Activated CD8-positive, alpha-beta T cell treated with anti-CD3 and anti-CD28 coated beads for 36 hours (primary cell): ENCODE measurements at regions not wholly inside any gene's neighbourhood (a gene's known extent, or its start where the extent isn't known, plus 50 kb on each side); places are given as distances from the start of the nearest gene placed in this dataset.

ENCODE experiments used
- ATAC-seq: fragments of 200-7000 bp; cut with Tn5 transposase; one replicate; pipeline ENCODE4 v1.10.0; 2021; ENCODE audit warnings: mild to moderate bottlenecking, moderate library complexity
- CTCF ChIA-PET: fragments of 350-600 bp; sonication (Branson Sonifier 250); formaldehyde crosslinking; loops from one replicate; lab custom pipeline; 2021; ENCODE audit warnings: antibody characterized with exemption; lab: Charles Lee
- POLR2A ChIA-PET: fragments of 350-600 bp; sonication (Branson Sonifier 250); formaldehyde crosslinking; loops from one replicate; lab custom pipeline; 2021; ENCODE audit warnings: antibody characterized with exemption; lab: Charles Lee
- DNase-seq: peaks from one replicate; pipeline ENCODE4 v3.0.0-alpha.2; 2020
- H3K27ac Mint-ChIP-seq: one replicate; pipeline ENCODE4 v1.8.0; 2021; ENCODE audit warnings: mild to moderate bottlenecking, mixed read lengths
- H3K27me3 Mint-ChIP-seq: one replicate; pipeline ENCODE4 v1.8.0; 2021; ENCODE audit warnings: mixed read lengths
- H3K36me3 Mint-ChIP-seq: one replicate; pipeline ENCODE4 v1.8.0; 2021; ENCODE audit warnings: low read depth, mixed read lengths
- H3K4me1 Mint-ChIP-seq: one replicate; pipeline ENCODE4 v1.8.0; 2021; ENCODE audit warnings: low read depth, mixed read lengths
- H3K4me3 Mint-ChIP-seq: one replicate; pipeline ENCODE4 v1.8.0; 2021; ENCODE audit warnings: mild to moderate bottlenecking, moderate library complexity, mixed read lengths
- H3K9me3 Mint-ChIP-seq: one replicate; pipeline ENCODE4 v1.8.0; 2021; ENCODE audit warnings: mixed read lengths
- intact Hi-C: fragments of 100-400 bp; cut with micrococcal nuclease; formaldehyde crosslinking; loops from one replicate; pipeline ENCODE4 v1.10.0; 2022
- TF ChIP-seq, protein P1 (sequence below): fragments of 200-600 bp; IDR thresholded peaks from one replicate; pipeline ENCODE4 v1.8.0; 2022; ENCODE audit warnings: antibody characterized with exemption, mild to moderate bottlenecking

- ATAC-seq: no peak
- H3K27ac Mint-ChIP-seq: no peak overlapping the region
- TF ChIP-seq, protein P1, sequence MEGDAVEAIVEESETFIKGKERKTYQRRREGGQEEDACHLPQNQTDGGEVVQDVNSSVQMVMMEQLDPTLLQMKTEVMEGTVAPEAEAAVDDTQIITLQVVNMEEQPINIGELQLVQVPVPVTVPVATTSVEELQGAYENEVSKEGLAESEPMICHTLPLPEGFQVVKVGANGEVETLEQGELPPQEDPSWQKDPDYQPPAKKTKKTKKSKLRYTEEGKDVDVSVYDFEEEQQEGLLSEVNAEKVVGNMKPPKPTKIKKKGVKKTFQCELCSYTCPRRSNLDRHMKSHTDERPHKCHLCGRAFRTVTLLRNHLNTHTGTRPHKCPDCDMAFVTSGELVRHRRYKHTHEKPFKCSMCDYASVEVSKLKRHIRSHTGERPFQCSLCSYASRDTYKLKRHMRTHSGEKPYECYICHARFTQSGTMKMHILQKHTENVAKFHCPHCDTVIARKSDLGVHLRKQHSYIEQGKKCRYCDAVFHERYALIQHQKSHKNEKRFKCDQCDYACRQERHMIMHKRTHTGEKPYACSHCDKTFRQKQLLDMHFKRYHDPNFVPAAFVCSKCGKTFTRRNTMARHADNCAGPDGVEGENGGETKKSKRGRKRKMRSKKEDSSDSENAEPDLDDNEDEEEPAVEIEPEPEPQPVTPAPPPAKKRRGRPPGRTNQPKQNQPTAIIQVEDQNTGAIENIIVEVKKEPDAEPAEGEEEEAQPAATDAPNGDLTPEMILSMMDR: no peak
- no peaks in the 10 kb centered on the region for H3K9me3 Mint-ChIP-seq
- intact Hi-C loops: no loop called here
- ChIA-PET CTCF (no interaction called here), POLR2A (no interaction called here)
- H3K27me3 Mint-ChIP-seq: peaks cover 5% of the 10 kb centered on the region
- H3K4me3 Mint-ChIP-seq: no peak overlapping the region
- no peak for DNase-seq
- no peaks in the 10 kb centered on the region for H3K36me3 Mint-ChIP-seq
- H3K4me1 Mint-ChIP-seq: no peaks in the 10 kb centered on the region
Measured at GRCh38 chr4:71163317-71163716, 169.9 kb downstream of the DCK start.

GRCh38 chr4:71167083-71167482, 171.7 kb upstream of the SLC4A4 start:
- CTCF ChIA-PET: no interaction called here
- no peak overlapping the region for H3K27ac Mint-ChIP-seq

GRCh38 chr4:71171592-71171991, 167.2 kb upstream of the SLC4A4 start:
- ChIA-PET POLR2A (no interaction called here), CTCF (no interaction called here)
- DNase-seq (no peak), ATAC-seq (no peak)
- Mint-ChIP-seq H3K9me3 (peaks cover 2% of the 10 kb centered on the region), H3K27ac (no peak overlapping the region), H3K36me3 (no peaks in the 10 kb centered on the region), H3K4me3 (no peak overlapping the region), H3K27me3 (peaks cover 3% of the 10 kb centered on the region), H3K4me1 (no peaks in the 10 kb centered on the region)
- intact Hi-C loops: no loop called here
- TF ChIP-seq, protein P1: no peak

More at GRCh38 chr4:71167083-71167482, 171.7 kb upstream of the SLC4A4 start:
- TF ChIP-seq, protein P1: no peak
- H3K4me3 Mint-ChIP-seq: no peak overlapping the region
- H3K9me3 Mint-ChIP-seq: no peaks in the 10 kb centered on the region
- ATAC-seq (no peak), DNase-seq (no peak)
- intact Hi-C loops: no loop called here
- H3K27me3 Mint-ChIP-seq: peaks cover 3% of the 10 kb centered on the region
- no peaks in the 10 kb centered on the region for H3K36me3 Mint-ChIP-seq
- POLR2A ChIA-PET: no interaction called here
- no peaks in the 10 kb centered on the region for H3K4me1 Mint-ChIP-seq

- intact Hi-C loops: loop anchor here (10.0 kb wide), 1 partner anchor 197 kb away; no protein-coding TSS in a partner anchor
- H3K27me3 Mint-ChIP-seq: peaks cover 19% of the 10 kb centered on the region
- ChIA-PET POLR2A (no interaction called here), CTCF (no interaction called here)
- no peak for DNase-seq
- TF ChIP-seq, protein P1: no peak
- no peaks in the 10 kb centered on the region for H3K36me3 Mint-ChIP-seq
- no peaks in the 10 kb centered on the region for H3K9me3 Mint-ChIP-seq
- no peak overlapping the region for H3K4me3 Mint-ChIP-seq
- no peak for ATAC-seq
- no peak overlapping the region for H3K27ac Mint-ChIP-seq
- peaks cover 9% of the 10 kb centered on the region for H3K4me1 Mint-ChIP-seq
Measured at GRCh38 chr4:71181332-71181731, 157.5 kb upstream of the SLC4A4 start.

GRCh38 chr4:71184195-71184781, 154.5 kb upstream of the SLC4A4 start:
- TF ChIP-seq, protein P1: peak; percentile 69
- CTCF ChIA-PET: interaction anchor here (0.6 to 3.3 kb wide), 17 partner anchors 8 to 527 kb away, joined by 3 to 16 read pairs (median 4); no protein-coding TSS in a partner anchor
- DNase-seq (peak; percentile 71), ATAC-seq (peak; percentile 29)
- H3K36me3 Mint-ChIP-seq: no peaks in the 10 kb centered on the region
- no peak overlapping the region for H3K4me3 Mint-ChIP-seq
- H3K27ac Mint-ChIP-seq: no peak overlapping the region
- peaks cover 23% of the 10 kb centered on the region for H3K4me1 Mint-ChIP-seq
- no peaks in the 10 kb centered on the region for H3K9me3 Mint-ChIP-seq
- peaks cover 26% of the 10 kb centered on the region for H3K27me3 Mint-ChIP-seq
- POLR2A ChIA-PET: no interaction called here
- intact Hi-C loops: loop anchor here (10.0 kb wide), 1 partner anchor 199 kb away; no protein-coding TSS in a partner anchor
